Sigmoid colon (tissue), 4 donors: ENCODE measurements at regions not wholly inside any gene's neighbourhood (a gene's known extent, or its start where the extent isn't known, plus 50 kb on each side); places are given as distances from the start of the nearest gene placed in this dataset.
A peak's percentile ranks its signal among the peaks of the same experiment; 100 is the strongest.

Source experiments
- CTCF ChIP-seq, 4 experiments: fragments of 450-650 bp in 3 of 4; fragments of 200-600 bp in 1 of 4; IDR thresholded peaks; one replicate each; pipeline ENCODE4 v1.5.1; 2016 to 2019; ENCODE audit warnings: antibody characterized with exemption in 4 of 4, mild to moderate bottlenecking in 3 of 4, moderate library complexity in 2 of 4
- POLR2A ChIP-seq, 2 donors: fragments of 450-650 bp; IDR thresholded peaks; one replicate each; pipeline ENCODE4 v1.6.1; 2016; ENCODE audit warnings: antibody characterized with exemption in 2 of 2, mild to moderate bottlenecking in 2 of 2, moderate library complexity in 2 of 2
- POLR2AphosphoS5 ChIP-seq, 4 donors: sonication (generic); formaldehyde crosslinking; IDR thresholded peaks; one replicate each; pipeline ENCODE4 v1.6.1; 2017; ENCODE audit warnings: antibody characterized with exemption in 4 of 4

GRCh38 chr18:10270151-10270571 lies 184.3 kb upstream of the APCDD1 start:
- TF ChIP-seq CTCF (IDR thresholded peaks at IDR 0.05) (no peak), POLR2AphosphoS5 (IDR thresholded peaks at IDR 0.05) (peak in 1 of 4 donors; percentile 10), POLR2A (IDR thresholded peaks at IDR 0.05) (no peak)
